T-cell (primary cell): ENCODE measurements at regions not wholly inside any gene's neighbourhood (a gene's known extent, or its start where the extent isn't known, plus 50 kb on each side); places are given as distances from the start of the nearest gene placed in this dataset.

Source experiments
- ATAC-seq, 4 experiments: fragments of 200-7000 bp in 3 of 4; fragments of 150-1000 bp in 1 of 4; cut with Tn5 transposase; replicated peaks in 1 of 4; 1 replicate in 3 of 4; 2 replicates in 1 of 4; pipeline ENCODE4 v1.10.0; 2021; ENCODE audit warnings: moderate library complexity in 3 of 4, mild to moderate bottlenecking in 2 of 4, moderate number of reproducible peaks in 1 of 4
- CTCF ChIA-PET, 2 donors: fragments of 300-600 bp; sonication (Branson Sonifier 250); formaldehyde crosslinking; loops; one replicate each; lab custom pipeline; 2022; ENCODE audit warnings: antibody characterized with exemption in 2 of 2; lab: Charles Lee
- POLR2A ChIA-PET, 2 donors: fragments of 300-600 bp; sonication (Branson Sonifier 250); formaldehyde crosslinking; loops; one replicate each; lab custom pipeline; 2022; ENCODE audit warnings: antibody characterized with exemption in 2 of 2; lab: Charles Lee
- DNase-seq, 35 experiments: peaks; one replicate each; pipeline versions ENCODE4 v3.0.0 to v3.0.0-alpha.2; 2013 to 2023
- H3K27ac ChIP-seq: one replicate; pipeline ENCODE4 v1.5.1; 2013; ENCODE audit warnings: low read length
- H3K27me3 ChIP-seq, 2 experiments: replicated peaks in 1 of 2; 1 replicate in 1 of 2; 2 replicates in 1 of 2; pipeline versions ENCODE4 v1.6.1 to v1.7.0; 2013; ENCODE audit warnings: low read length in 1 of 2, mixed read lengths in 1 of 2; ENCODE audit not compliant: control insufficient read depth in 2 of 2, insufficient read depth in 2 of 2; ENCODE audit errors: extremely low read depth in 1 of 2
- H3K36me3 ChIP-seq, 2 donors: 1 replicate in 1 of 2; 2 replicates in 1 of 2; pipeline versions ENCODE4 v1.6.1 to v1.7.0; 2013; ENCODE audit warnings: low read length in 1 of 2; ENCODE audit not compliant: control insufficient read depth in 2 of 2, insufficient read depth in 1 of 2; ENCODE audit errors: extremely low read depth in 1 of 2
- H3K4me1 ChIP-seq, 2 experiments: 1 replicate in 1 of 2; 2 replicates in 1 of 2; pipeline versions ENCODE4 v1.6.1 to v1.7.0; 2013; ENCODE audit warnings: low read length in 2 of 2, mixed read lengths in 1 of 2; ENCODE audit not compliant: insufficient read depth in 2 of 2, control insufficient read depth in 1 of 2; ENCODE audit errors: extremely low read depth in 1 of 2
- H3K4me3 ChIP-seq, 2 donors: 1 replicate in 1 of 2; 2 replicates in 1 of 2; pipeline versions ENCODE4 v1.5.1 to v1.7.0; 2013; ENCODE audit warnings: mild to moderate bottlenecking in 2 of 2, low read length in 1 of 2, moderate library complexity in 1 of 2; ENCODE audit not compliant: control insufficient read depth in 1 of 2; ENCODE audit errors: extremely low read depth in 1 of 2
- H3K9me3 ChIP-seq: 2 replicates; pipeline ENCODE4 v1.7.0; 2013
- H3K27ac Mint-ChIP-seq, 2 donors: one replicate each; pipeline ENCODE4 v1.8.0; 2020 to 2021; ENCODE audit warnings: mild to moderate bottlenecking in 2 of 2, mixed read lengths in 2 of 2
- H3K27me3 Mint-ChIP-seq, 2 donors: one replicate each; pipeline ENCODE4 v1.8.0; 2021 to 2022; ENCODE audit warnings: mixed read lengths in 2 of 2
- H3K36me3 Mint-ChIP-seq: one replicate; pipeline ENCODE4 v1.8.0; 2021; ENCODE audit warnings: mixed read lengths
- H3K4me1 Mint-ChIP-seq, 3 donors: one replicate each; pipeline ENCODE4 v1.8.0; 2020 to 2022; ENCODE audit warnings: mixed read lengths in 3 of 3, mild to moderate bottlenecking in 1 of 3
- H3K4me3 Mint-ChIP-seq, 3 donors: one replicate each; pipeline ENCODE4 v1.8.0; 2020 to 2022; ENCODE audit warnings: mild to moderate bottlenecking in 3 of 3, mixed read lengths in 3 of 3, moderate library complexity in 3 of 3
- H3K9me3 Mint-ChIP-seq, 3 donors: one replicate each; pipeline ENCODE4 v1.8.0; 2020 to 2022; ENCODE audit warnings: mixed read lengths in 3 of 3
- WGBS: methylation state at CpG from one replicate; pipeline ENCODE4 v1.1.5; 2013; ENCODE audit warnings: missing lambda C conversion rate; ENCODE audit not compliant: insufficient coverage; 5-methylcytosine and 5-hydroxymethylcytosine counted together

GRCh38 chr4:26806331-26806730 lies 54.3 kb upstream of the STIM2 start:
- DNase-seq (no peak), ATAC-seq (no peak)
- H3K27ac Mint-ChIP-seq: no peak overlapping the region
- peaks cover 0 to 10% (median 7%) of the 10 kb centered on the region in 3 donors for H3K9me3 Mint-ChIP-seq
- POLR2A ChIA-PET: interaction anchor here in 1 of 2 donors (0.5 kb wide), 1 partner anchor 80 kb away, joined by 11 read pairs; no protein-coding TSS in a partner anchor
- CTCF ChIA-PET: no interaction called here
- no peaks in the 10 kb centered on the region for H3K27me3 ChIP-seq
- no peak overlapping the region for H3K27ac ChIP-seq
- no peak overlapping the region for H3K4me3 Mint-ChIP-seq
- peaks cover 0 to 2% of the 10 kb centered on the region in 2 experiments for H3K4me1 ChIP-seq
- H3K9me3 ChIP-seq: no peaks in the 10 kb centered on the region
- no peak overlapping the region for H3K4me3 ChIP-seq
- H3K27me3 Mint-ChIP-seq: no peaks in the 10 kb centered on the region
- H3K36me3 Mint-ChIP-seq: no peaks in the 10 kb centered on the region
- H3K36me3 ChIP-seq: no peaks in the 10 kb centered on the region
- H3K4me1 Mint-ChIP-seq: peaks cover 4 to 5% (median 5%) of the 10 kb centered on the region in 3 donors

- no peak overlapping the region for H3K4me3 Mint-ChIP-seq
- H3K27me3 ChIP-seq: no peaks in the 10 kb centered on the region
- no peak for ATAC-seq
- H3K36me3 ChIP-seq: no peaks in the 10 kb centered on the region
- H3K4me1 Mint-ChIP-seq: peaks cover 13 to 15% (median 14%) of the 10 kb centered on the region in 3 donors
- WGBS: 59% methylated on average over 4 of the region's 7 CpGs
- no peak overlapping the region for H3K27ac ChIP-seq
- no peaks in the 10 kb centered on the region for H3K36me3 Mint-ChIP-seq
- ChIA-PET POLR2A (no interaction called here), CTCF (no interaction called here)
- H3K4me3 ChIP-seq: no peak overlapping the region
- no peak for DNase-seq
- H3K27ac Mint-ChIP-seq: no peak overlapping the region
- H3K4me1 ChIP-seq: peaks cover 6 to 12% of the 10 kb centered on the region in 2 experiments
- no peaks in the 10 kb centered on the region for H3K27me3 Mint-ChIP-seq
- no peaks in the 10 kb centered on the region for H3K9me3 ChIP-seq
- peaks cover 0 to 14% (median 8%) of the 10 kb centered on the region in 3 donors for H3K9me3 Mint-ChIP-seq
Measured at GRCh38 chr4:26807330-26807729, 53.3 kb upstream of the STIM2 start.

GRCh38 chr4:26809811-26810210 lies 50.8 kb upstream of the STIM2 start:
- Mint-ChIP-seq H3K4me3 (no peak overlapping the region), H3K27me3 (no peaks in the 10 kb centered on the region), H3K4me1 (peaks cover 16 to 23% (median 18%) of the 10 kb centered on the region in 3 donors), H3K27ac (no peak overlapping the region), H3K36me3 (no peaks in the 10 kb centered on the region), H3K9me3 (peaks cover 0 to 14% (median 8%) of the 10 kb centered on the region in 3 donors)
- Histone ChIP-seq H3K36me3 (no peaks in the 10 kb centered on the region), H3K27me3 (no peaks in the 10 kb centered on the region), H3K4me1 (peaks cover 9 to 23% of the 10 kb centered on the region in 2 experiments), H3K9me3 (no peaks in the 10 kb centered on the region), H3K4me3 (no peak overlapping the region), H3K27ac (no peak overlapping the region)
- ATAC-seq (no peak), DNase-seq (no peak)
- ChIA-PET POLR2A (no interaction called here), CTCF (interaction anchor here in 1 of 2 donors (0.6 kb wide), 1 partner anchor 480 kb away, joined by 3 read pairs; no protein-coding TSS in a partner anchor)
- WGBS: 88% methylated on average over 3 of the region's 4 CpGs
